ENCODE measurements at regions not wholly inside any gene's neighbourhood (a gene's known extent, or its start where the extent isn't known, plus 50 kb on each side); places are given as distances from the start of the nearest gene placed in this dataset.

- TF ChIP-seq RNF2 (IDR thresholded peaks at IDR 0.05; ENCODE audit: borderline replicate concordance, low read depth, low read length, missing control alignments, poor library complexity, severe bottlenecking) (no peak), CTCF (IDR thresholded peaks at IDR 0.05; ENCODE audit: control extremely low read depth in 1 of 3, insufficient read depth in 1 of 3, low read depth in 1 of 3, low read length in 3 of 3) (no peak)
- TF ChIP-seq, protein P1, sequence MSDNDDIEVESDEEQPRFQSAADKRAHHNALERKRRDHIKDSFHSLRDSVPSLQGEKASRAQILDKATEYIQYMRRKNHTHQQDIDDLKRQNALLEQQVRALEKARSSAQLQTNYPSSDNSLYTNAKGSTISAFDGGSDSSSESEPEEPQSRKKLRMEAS (IDR thresholded peaks at IDR 0.05) = no peak
Measured at GRCh38 chr7:81419731-81420130, 350.1 kb downstream of the HGF start.
